Thyroid gland (tissue), 4 donors: ENCODE measurements at regions not wholly inside any gene's neighbourhood (a gene's known extent, or its start where the extent isn't known, plus 50 kb on each side); places are given as distances from the start of the nearest gene placed in this dataset.

ENCODE experiments used
- DNase-seq, 2 donors: peaks; one replicate each; pipeline ENCODE4 v3.0.0-alpha.2; 2019
- H3K27ac ChIP-seq, 3 donors: fragments of 200-600 bp; sonication (generic); 1 replicate in 2 of 3; 2 replicates in 1 of 3; pipeline ENCODE4 v1.5.1; 2016 to 2019; ENCODE audit warnings: mild to moderate bottlenecking in 1 of 3, moderate library complexity in 1 of 3
- H3K27me3 ChIP-seq: fragments of 200-600 bp; sonication (generic); one replicate; pipeline ENCODE4 v1.5.1; 2019
- H3K36me3 ChIP-seq, 2 donors: fragments of 200-600 bp; sonication (generic); one replicate each; pipeline ENCODE4 v1.5.1; 2016 to 2019
- H3K4me1 ChIP-seq, 2 donors: fragments of 200-600 bp; sonication (generic); one replicate each; pipeline ENCODE4 v1.5.1; 2017 to 2019
- H3K4me3 ChIP-seq, 3 donors: fragments of 200-600 bp; sonication (generic); replicated peaks in 1 of 3; 1 replicate in 2 of 3; 2 replicates in 1 of 3; pipeline ENCODE4 v1.5.1; 2016; ENCODE audit warnings: mild to moderate bottlenecking in 1 of 3
- H3K9me3 ChIP-seq: fragments of 200-600 bp; sonication (generic); one replicate; pipeline ENCODE4 v1.5.1; 2017
- POLR2A ChIP-seq, 2 donors: fragments of 450-650 bp; IDR thresholded peaks; one replicate each; pipeline ENCODE4 v1.6.1; 2017; ENCODE audit warnings: antibody characterized with exemption in 2 of 2, mild to moderate bottlenecking in 2 of 2, moderate library complexity in 1 of 2
- WGBS, 2 donors: methylation state at CpG; one replicate each; pipeline ENCODE4 v1.1.5; 2017; 5-methylcytosine and 5-hydroxymethylcytosine counted together
- intact Hi-C: fragments of 100-400 bp; cut with DNase I; formaldehyde crosslinking; loops from one replicate; pipeline ENCODE4 v1.15.1; 2023
- TF ChIP-seq, protein P1 (sequence below), 6 experiments: fragments of 200-600 bp in 3 of 6; fragments of 450-650 bp in 3 of 6; sonication (generic) in 3 of 6; IDR thresholded peaks; one replicate each; pipeline ENCODE4 v1.5.1; 2016 to 2019; ENCODE audit warnings: antibody characterized with exemption in 6 of 6, mild to moderate bottlenecking in 2 of 6, inconsistent platforms in 1 of 6, moderate library complexity in 1 of 6

DNA sequence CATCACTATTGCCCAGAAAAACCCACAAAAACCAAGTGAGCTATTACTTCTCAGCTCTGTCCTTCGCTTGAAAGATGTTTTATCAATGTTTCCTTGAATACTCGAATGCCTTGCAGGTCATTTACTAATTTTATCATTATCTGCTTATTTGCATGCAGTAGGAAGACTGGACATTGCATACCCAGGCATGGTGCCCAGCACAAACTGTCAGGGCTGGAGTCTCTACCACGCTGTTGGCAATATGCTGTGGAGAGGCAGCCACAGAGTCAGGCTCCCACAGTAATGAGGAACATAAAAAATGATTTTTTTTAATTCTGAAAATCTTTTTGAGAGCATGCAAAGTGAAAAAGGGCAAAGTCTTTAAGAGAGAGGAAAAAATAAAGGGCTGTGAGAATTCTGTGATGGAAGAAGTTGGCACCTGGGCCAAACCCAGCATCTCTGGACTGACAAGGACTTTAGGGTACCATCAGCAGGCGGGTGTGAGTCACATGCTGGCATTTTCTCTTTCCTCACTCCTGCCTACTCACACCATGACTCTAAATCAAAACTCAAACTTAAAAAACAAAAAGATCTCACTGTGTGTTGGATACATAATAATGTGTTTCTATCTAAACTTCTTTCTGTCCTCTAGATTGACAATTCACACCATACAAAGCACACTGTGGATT, 709.8 kb upstream of the FANCL start:
- no peak overlapping the region for H3K27ac ChIP-seq
- no peak for TF ChIP-seq POLR2A (IDR thresholded peaks at IDR 0.05)
- TF ChIP-seq, protein P1, sequence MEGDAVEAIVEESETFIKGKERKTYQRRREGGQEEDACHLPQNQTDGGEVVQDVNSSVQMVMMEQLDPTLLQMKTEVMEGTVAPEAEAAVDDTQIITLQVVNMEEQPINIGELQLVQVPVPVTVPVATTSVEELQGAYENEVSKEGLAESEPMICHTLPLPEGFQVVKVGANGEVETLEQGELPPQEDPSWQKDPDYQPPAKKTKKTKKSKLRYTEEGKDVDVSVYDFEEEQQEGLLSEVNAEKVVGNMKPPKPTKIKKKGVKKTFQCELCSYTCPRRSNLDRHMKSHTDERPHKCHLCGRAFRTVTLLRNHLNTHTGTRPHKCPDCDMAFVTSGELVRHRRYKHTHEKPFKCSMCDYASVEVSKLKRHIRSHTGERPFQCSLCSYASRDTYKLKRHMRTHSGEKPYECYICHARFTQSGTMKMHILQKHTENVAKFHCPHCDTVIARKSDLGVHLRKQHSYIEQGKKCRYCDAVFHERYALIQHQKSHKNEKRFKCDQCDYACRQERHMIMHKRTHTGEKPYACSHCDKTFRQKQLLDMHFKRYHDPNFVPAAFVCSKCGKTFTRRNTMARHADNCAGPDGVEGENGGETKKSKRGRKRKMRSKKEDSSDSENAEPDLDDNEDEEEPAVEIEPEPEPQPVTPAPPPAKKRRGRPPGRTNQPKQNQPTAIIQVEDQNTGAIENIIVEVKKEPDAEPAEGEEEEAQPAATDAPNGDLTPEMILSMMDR (IDR thresholded peaks at IDR 0.05), result no peak

DNA sequence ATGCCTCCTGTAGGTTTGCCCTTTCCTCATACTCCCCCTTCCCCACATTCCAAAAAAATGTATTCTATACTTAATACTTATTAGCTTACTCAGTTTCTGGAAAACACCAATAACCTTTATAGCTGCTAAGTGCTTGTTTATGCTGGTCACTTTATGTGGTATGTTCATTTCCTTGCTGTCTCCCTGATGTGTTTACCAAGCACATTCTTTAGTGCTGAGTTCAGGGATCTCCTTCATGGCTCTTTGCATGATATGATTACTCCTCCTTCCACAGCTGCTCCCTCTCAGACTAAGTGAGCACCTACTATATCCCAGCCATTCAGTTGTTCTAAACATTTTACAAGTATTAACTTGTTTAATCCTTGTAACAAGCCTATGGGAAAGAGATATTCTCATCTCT, 698.3 kb upstream of the FANCL start:
- no peaks in the 10 kb centered on the region for H3K36me3 ChIP-seq
- H3K27me3 ChIP-seq, result no peaks in the 10 kb centered on the region
- H3K4me1 ChIP-seq, result no peaks in the 10 kb centered on the region
- intact Hi-C loops, result no loop called here
- no peak for DNase-seq
- no peak overlapping the region for H3K4me3 ChIP-seq
- H3K27ac ChIP-seq, result no peak overlapping the region
- H3K9me3 ChIP-seq, result no peaks in the 10 kb centered on the region
- no peak for TF ChIP-seq POLR2A (IDR thresholded peaks at IDR 0.05)
- TF ChIP-seq, protein P1 (IDR thresholded peaks at IDR 0.05), result no peak

More for the DNA sequence above, 709.8 kb upstream of the FANCL start:
- Histone ChIP-seq H3K27me3 (no peaks in the 10 kb centered on the region), H3K4me1 (no peaks in the 10 kb centered on the region), H3K36me3 (no peaks in the 10 kb centered on the region), H3K9me3 (no peaks in the 10 kb centered on the region), H3K4me3 (no peak overlapping the region)
- DNase-seq, result no peak
- intact Hi-C loops, result no loop called here
- 77 to 85% methylated on average over 4 of the region's 4 CpGs for WGBS, 2 donors

DNA sequence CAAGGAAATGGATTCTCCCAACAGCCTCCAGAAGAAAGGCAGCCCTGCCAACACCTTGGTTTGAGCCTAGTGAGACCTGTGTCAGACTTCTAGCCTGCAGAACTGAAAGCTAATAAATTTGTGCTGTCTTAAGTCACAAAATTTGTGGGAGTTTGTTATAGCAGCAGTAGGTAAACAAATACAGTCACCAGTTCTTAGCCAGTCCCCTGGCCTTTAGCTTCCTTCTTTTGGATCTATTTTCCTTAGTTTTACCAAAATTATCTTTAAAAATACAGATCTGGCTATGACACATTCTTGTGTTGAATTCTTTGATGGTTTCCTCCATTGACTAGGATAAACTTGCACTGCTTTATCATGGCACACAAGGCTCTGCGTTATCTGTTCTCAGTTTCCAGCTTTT, 697.9 kb upstream of the FANCL start:
- H3K27me3 ChIP-seq, result no peaks in the 10 kb centered on the region
- intact Hi-C loops, result no loop called here
- no peak overlapping the region for H3K4me3 ChIP-seq
- no peaks in the 10 kb centered on the region for H3K9me3 ChIP-seq
- TF ChIP-seq POLR2A (IDR thresholded peaks at IDR 0.05), result no peak
- TF ChIP-seq, protein P1 (IDR thresholded peaks at IDR 0.05), result no peak
- 95% methylated on average over 1 of the region's 1 CpG for WGBS, 2 donors
- no peak for DNase-seq
- H3K36me3 ChIP-seq, result no peaks in the 10 kb centered on the region
- H3K27ac ChIP-seq, result no peak overlapping the region
- H3K4me1 ChIP-seq, result no peaks in the 10 kb centered on the region

DNA sequence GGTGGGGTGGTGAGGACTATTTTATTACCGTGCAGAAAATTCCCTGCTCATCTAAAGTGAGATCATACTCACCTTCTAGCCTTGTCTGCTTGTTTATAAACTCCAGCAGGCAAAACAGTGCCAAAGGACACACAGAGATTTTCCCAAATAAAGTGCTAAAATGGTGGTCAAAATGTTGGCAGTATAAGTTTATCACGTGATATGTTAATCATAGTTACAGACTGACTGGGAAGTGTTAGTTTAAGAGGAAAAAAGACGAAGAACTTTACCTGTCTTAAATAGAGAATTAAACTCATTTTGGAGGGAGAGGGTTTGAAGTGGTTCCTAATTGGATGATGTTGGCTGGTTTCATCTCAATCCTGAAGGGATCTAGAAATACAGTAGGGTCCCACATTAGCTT, 691.7 kb upstream of the FANCL start:
- WGBS, 2 donors, result 82 to 90% methylated on average over 3 of the region's 3 CpGs
- intact Hi-C loops, result no loop called here
- H3K4me3 ChIP-seq, result no peak overlapping the region
- no peak for DNase-seq
- H3K27me3 ChIP-seq, result no peaks in the 10 kb centered on the region
- no peak overlapping the region for H3K27ac ChIP-seq
- H3K36me3 ChIP-seq, result no peaks in the 10 kb centered on the region
- no peaks in the 10 kb centered on the region for H3K4me1 ChIP-seq
- no peaks in the 10 kb centered on the region for H3K9me3 ChIP-seq
- TF ChIP-seq, protein P1 (IDR thresholded peaks at IDR 0.05), result no peak
- TF ChIP-seq POLR2A (IDR thresholded peaks at IDR 0.05), result no peak

DNA sequence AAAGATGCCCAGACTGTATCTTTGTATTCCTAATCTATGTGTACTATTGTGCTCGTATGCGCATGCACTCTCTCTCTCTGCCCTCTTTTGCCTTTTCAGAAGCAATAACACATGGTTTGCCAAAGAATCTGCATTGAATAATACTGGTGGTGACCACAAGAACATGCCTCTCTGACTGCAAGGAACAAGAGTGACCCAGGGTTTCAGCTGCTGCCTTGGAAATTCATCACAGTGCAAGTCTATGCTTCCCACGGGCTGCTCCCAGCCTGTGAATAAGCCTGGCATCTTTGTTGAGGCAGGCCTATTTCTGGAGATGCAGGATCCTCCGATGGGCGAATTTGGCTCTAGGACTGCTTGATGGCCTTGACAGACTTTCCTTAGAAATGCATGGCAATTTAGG, 689.4 kb upstream of the FANCL start:
- 94 to 95% methylated on average over 5 of the region's 5 CpGs for WGBS, 2 donors
- intact Hi-C loops, result no loop called here

More for the DNA sequence above, 689.4 kb upstream of the FANCL start:
- TF ChIP-seq POLR2A (IDR thresholded peaks at IDR 0.05), result no peak
- TF ChIP-seq, protein P1 (IDR thresholded peaks at IDR 0.05), result no peak
- no peaks in the 10 kb centered on the region for H3K36me3 ChIP-seq
- no peak overlapping the region for H3K4me3 ChIP-seq
- H3K9me3 ChIP-seq, result no peaks in the 10 kb centered on the region
- H3K4me1 ChIP-seq, result no peaks in the 10 kb centered on the region
- H3K27me3 ChIP-seq, result no peaks in the 10 kb centered on the region
- H3K27ac ChIP-seq, result no peak overlapping the region
- DNase-seq, result no peak
